Ishikawa (cell line): ENCODE measurements at regions not wholly inside any gene's neighbourhood (a gene's known extent, or its start where the extent isn't known, plus 50 kb on each side); places are given as distances from the start of the nearest gene placed in this dataset.

Experiments
- CREB1 ChIP-seq: IDR thresholded peaks from 2 replicates; pipeline ENCODE4 v1.6.1; 2012; ENCODE audit warnings: low read depth
- EP300 ChIP-seq: IDR thresholded peaks from 2 replicates; pipeline ENCODE4 v1.6.1; 2012; ENCODE audit warnings: borderline replicate concordance
- REST ChIP-seq: IDR thresholded peaks from 2 replicates; pipeline ENCODE4 v1.6.1; 2012; ENCODE audit warnings: low read depth, mild to moderate bottlenecking
- TCF12 ChIP-seq: IDR thresholded peaks from 2 replicates; pipeline ENCODE4 v1.6.1; 2012; ENCODE audit warnings: low read depth

- no peak for TF ChIP-seq REST
- TF ChIP-seq CREB1 = no peak
- no peak for TF ChIP-seq TCF12
- no peak for TF ChIP-seq EP300
These were observed 1343.1 kb upstream of the C9orf72 start for GRCh38 chr9:28916348-28916747.
